NCI-H1417 treated with DMSO at 0.1 percent for 48 hours (cell line): ENCODE measurements at regions not wholly inside any gene's neighbourhood (a gene's known extent, or its start where the extent isn't known, plus 50 kb on each side); places are given as distances from the start of the nearest gene placed in this dataset.
"Not testable (repeated sequence)": the region's sequence is repeated elsewhere in the genome, so short reads cannot be mapped to it uniquely, and the experiment has no call there.

Experiments used
- DNase-seq: peaks from one replicate; lab custom pipeline; 2025; lab: John Stamatoyannopoulos, UW

GRCh38 chr21:15311510-15311909 lies 246.7 kb upstream of the NRIP1 start:
- no peak for DNase-seq

DNA sequence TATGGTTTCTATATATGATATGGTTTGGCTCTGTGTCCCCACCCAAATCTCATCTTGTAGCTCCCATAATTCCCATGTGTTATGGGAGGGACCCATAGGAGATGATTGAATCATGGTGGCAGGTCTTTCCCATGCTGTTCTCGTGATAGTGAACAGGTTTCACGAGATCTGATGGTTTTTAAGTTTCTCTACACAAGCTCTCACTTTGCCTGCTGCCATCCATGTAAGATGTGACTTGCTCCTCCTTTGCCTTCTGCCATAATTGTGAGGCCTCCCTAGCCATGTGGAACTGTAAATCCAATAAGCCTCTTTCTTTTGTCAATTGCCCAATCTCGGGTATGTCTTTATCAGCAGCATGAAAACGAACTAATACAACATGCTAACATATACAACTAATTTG lies 252.2 kb upstream of the NRIP1 start:
- not testable (repeated sequence) for DNase-seq

- DNase-seq = no peak
Observed at GRCh38 chr21:15319727-15320126, 254.9 kb upstream of the NRIP1 start.

DNA sequence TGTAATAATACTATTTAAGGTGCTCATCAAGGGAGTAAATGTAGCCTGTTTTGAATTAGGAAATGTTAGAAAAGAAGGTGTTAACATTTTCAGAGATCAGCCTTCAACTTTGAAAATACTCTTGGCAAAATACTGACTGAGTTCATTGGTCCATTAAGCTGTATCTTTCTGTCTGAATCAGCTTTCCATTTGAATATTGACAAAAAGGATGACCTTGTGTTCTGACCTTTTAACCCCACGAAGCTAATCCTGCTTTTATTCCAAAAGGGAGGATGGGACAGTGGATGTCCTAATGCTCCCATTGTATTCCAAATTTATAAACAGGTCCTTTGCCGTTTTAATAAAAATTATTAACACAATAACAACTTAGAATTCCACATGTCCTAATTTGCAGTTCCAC lies 259.7 kb upstream of the NRIP1 start:
- no peak for DNase-seq

DNA sequence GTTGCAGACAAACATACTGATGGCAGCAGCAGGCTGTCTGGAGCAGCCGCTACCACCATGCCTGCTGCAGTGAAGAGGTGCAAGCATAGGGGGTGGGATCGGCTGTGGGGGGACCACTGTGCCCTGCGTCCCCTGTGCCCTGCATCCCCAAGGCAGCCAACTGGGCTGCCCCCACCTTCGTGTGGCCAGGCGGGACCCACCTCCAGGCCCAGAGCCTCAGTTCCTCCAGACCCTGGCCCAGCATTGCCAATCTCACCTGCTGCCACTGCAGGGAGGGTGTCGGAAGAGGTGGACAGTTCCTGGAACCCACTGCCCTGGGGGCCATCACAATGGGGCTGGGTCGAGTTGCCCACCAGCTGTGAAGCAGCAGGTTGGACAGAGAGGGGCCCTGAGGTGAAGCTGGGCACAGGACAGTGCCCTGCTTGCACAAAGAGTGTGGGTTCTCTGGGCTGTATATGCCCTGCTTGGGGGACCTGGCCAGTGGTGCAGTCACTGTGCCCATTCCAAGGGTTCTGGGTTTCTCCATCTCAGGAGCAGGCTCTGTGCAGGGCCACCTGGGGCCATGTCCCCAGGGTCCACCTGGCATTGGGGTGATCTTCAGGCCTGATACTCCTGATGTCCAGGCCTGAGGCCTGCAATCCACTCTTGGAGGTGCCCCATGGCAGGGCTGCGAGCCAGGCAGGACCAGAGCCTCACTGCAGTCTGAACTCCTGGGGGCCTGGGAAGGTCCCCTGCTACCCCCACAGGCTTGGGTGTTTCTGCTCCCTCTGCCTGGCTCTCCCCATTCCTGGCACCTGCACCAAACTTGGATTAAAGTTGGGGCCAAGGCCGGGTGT lies 261.4 kb upstream of the NRIP1 start:
- no peak for DNase-seq

GRCh38 chr21:15327637-15328265 lies 263.0 kb upstream of the NRIP1 start:
- DNase-seq = no peak

GRCh38 chr21:15329191-15329590 lies 264.4 kb upstream of the NRIP1 start:
- DNase-seq = no peak

DNA sequence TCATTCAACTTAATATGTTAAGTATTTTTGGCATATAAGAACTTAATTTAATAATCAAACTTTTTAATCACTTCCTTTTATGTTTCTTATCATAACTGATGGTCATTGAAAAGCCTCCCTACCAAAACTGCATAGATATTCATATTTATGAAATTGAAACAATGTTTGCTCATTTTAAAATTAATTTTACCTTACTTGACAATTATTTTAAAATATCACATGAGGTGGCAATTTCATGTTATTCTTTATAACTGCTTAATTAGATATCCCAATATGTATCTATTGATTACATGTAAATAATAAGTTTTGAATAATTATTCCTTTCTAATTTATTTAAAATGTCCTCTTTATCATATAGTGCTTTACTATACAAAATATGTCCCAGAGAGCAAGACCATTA lies 266.1 kb upstream of the NRIP1 start:
- DNase-seq = no peak

DNA sequence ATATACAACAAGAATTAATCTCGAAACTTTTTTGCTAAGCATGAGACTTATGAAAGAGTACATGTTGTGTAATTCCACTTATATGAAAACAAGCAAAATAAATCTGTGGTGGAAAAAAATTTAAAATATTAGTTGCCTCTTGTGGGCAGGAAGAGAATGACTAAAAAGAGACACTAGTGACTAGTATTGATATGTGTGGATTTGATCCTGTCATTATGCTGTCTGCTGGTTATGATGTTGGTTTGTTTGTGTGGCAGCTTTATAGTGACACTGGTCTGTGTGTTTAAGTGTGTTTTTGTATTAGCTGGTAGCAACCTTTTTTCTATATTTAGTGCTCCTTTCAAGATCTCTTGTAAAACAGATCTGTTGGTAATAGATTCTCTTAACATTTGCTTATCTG lies 267.8 kb upstream of the NRIP1 start:
- DNase-seq = no peak

DNA sequence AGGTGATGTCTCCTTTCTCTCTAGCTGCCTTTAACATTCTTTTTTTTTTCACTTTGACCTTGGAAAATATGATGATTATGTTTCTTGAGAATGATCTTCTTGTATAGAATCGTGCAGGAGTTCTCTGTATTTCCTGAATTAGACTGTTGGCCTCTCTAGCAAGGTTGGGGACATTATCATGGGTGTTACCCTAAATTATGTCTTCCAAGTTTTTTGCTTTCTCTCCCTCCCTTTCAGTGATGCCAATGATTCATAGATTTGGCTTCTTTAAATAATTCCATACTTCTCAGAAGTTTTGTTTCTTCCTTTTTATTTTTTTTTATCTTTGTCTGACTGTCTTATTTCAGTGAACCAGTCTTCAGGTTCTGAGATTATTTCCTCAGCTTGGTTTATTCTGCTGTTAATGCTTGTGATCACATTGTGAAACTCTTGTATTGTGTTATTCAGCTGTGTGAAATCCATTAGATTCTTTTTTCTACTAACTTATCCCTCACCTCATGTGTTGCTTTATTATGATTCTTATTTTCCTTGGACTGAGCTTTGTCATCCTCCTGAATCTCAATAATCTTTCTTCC lies 268.4 kb upstream of the NRIP1 start:
- DNase-seq = no peak

DNA sequence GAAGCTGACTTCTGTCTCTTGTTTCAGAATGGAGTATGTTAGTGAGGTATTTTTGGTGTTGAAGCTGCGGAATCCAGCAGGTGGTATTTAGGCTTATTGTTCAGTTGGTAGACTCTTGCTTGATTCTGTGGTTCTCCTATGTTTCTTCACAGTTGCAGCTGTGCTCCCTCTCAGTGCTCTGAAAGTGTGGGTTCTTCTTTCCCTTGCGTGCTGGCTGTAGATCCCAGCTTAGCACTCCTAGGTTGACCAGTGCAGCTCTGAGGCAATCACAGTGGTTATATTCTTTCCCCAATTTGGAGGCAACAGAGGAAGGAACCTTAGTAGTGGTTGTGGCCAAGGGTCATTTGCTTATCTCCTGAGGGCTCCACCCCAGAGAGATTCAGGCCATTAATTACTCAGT lies 269.2 kb upstream of the NRIP1 start:
- DNase-seq = no peak

DNA sequence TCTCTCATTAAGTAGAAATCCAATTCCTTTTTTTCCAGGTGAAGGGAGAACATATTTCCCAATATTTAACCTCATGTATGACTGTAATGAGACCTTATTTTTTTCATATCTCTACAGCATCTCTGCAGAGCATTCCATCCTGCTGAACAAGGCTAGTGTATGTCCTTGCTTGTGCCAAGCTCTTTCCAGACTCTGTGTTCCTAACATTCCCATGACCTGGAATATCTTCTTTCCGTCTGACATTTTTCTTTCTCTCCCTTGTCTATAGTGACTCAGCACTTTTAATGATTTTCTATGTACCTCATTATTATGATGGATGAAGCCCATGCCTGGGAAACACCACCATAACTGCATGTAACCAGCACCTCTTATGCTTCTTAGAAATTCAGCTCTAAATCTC lies 278.3 kb upstream of the NRIP1 start:
- DNase-seq = no peak

DNA sequence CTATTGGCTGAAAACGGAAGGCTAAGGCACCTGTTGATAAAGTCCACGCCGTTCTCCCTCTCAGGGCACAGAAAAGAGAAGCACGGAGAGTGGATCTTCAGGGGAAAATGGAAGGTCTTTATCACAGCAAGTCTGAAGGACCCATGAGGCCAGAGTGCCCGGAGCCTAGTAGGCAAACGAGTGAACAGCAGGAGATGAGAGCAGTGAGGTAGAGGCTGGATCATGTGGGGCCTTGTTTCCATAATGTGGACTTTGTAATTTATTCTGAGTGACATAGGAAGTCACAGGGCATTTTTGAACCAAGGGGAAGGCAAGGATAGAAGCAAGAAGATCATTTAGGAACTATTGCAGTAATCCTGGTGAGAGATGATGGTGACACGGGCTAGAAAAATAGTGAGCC lies 287.2 kb upstream of the NRIP1 start:
- DNase-seq = no peak

DNA sequence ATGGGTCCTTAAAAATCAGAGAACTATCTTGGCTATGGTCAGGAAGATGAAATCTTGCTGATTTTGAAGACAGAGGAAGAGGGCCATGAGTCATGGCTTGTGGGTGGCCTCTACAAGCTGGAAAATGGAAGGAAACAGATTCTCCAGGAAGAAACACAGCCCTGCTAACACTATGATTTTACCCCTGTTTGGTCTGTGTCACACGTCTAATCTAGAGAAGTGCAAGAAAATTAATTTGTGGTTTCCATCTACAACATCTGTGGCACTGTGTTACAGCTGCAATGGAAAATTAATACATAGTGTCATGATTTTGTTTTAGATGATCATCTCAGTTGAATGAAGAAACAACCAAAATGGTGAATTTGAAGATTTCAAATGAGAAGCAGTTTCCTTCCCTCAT lies 288.7 kb upstream of the NRIP1 start:
- DNase-seq = no peak

- DNase-seq = no peak
Observed at GRCh38 chr21:15354516-15354915, 289.7 kb upstream of the NRIP1 start.

DNA sequence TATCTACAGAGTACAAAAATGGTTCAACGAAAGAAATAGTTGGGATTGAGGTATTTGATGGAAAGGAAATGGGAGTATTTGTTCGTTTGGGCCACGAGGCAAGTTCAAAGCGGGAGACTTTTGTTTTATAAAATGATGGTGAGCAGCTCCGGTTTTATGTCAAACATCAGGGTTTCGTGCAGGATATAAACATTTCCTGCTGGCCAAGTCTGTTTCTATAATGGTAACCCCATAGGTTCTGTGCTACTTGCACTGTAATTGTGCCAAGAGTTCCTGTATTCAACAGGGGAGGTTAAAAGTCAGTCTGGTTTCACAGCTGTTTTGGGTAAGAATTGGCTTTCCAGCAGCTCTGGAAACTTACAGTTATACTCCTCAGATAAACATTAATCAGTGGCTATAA lies 290.3 kb upstream of the NRIP1 start:
- no peak for DNase-seq

DNA sequence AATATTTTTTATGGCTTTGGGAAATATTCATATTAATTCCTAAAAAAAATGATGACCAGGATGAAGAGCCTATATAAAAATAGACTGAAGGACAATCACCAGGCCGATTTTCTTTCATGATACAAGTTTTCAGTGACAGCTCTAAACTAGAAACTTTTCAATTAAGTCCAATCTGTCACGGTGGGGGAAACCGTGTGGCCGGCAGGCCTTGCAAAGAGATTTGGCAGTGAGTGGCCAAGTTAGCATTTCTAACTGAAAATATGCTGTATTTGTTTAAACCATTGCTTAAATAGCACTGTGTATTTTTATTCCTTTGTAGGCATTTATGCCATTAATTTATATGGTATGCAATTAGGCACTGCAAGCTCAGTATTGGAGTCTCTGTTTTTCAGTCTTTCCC lies 294.5 kb upstream of the NRIP1 start:
- no peak for DNase-seq

DNA sequence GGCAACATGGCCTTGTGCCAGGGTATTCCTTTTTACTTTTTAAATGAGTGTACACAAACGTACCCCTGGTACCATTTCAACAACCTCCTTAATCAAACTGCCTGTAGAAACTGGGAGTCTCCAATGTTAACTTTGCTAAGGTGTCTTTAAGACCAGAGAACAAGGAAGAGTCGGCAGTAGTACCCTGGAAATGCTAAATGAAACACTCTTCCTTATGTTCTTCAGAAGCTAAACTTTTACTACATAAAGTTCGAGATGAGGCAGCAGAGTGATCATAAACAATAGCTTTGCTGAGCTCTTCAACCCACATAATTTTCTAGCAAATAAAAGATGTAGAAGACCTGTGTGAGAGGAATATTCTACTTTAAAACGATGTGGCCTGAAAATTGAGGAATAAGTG lies 297.7 kb upstream of the NRIP1 start:
- no peak for DNase-seq

DNA sequence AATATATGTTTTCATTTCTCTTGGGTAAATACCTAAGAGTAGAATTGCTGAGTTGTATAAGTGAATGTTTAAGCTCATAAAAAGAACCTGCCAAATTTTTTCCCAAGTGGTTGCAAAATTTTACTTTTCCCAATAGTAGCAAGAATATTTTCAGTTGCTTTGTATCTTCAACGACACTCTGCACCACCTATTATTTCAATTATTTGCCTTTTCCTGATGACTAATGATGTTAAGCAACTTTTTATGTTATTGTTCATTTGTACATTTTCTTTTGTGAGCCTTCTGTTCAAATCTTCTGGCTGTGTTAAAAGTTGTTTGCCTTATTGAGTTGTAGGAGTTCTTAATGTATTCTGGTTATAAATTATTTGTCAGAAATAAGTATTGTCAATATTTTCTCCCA lies 299.1 kb upstream of the NRIP1 start:
- no peak for DNase-seq

DNA sequence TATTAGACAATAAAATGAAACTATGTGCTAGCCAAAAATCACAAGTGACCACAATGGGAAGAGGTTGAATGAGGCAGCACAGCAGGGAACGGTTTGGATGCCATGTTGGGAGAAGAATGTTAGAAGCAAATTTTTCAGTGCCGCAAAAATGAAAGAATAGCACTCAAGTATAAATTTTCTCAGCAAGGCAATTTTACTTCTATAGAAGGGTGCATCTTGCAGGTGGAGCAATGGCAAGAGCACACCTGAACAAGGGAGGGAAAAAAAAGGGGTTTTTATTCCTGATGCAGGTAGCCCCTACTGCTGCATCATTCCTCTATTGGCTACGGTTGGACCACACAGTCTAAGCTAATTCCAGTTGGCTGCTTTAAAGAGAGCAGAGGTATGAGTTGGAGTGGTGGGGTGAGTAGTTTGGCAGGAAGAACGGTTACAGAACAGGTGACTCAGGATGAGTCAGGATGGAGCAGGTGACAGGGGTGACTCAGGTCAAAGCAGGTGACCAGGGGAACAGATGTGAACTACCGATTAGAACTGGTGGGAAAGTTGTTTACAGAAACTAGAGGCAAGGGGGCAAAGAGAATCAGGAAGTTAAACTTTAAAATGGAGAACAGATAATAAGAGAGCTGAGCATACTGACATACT lies 301.1 kb upstream of the NRIP1 start:
- no peak for DNase-seq

DNA sequence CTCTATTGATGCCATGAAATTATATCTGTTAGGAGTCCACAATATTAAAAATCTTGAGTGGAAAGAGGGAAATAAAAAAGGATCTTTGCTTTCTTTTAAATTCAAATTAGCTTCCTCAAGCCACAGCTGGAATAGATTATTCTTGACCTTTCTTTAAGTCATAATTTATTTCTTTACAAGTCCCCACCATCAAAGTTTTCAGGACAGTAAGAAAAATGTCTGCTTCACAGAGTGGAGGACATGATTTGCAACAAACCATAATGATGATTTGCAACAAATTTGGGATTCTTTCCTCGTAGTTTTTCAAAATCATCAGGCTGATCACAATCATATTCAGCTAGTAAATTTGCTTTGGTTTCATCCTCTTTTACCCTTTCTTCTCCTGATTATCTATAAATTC lies 301.8 kb upstream of the NRIP1 start:
- DNase-seq = no peak

GRCh38 chr21:15367061-15367626 lies 302.3 kb upstream of the NRIP1 start:
- DNase-seq = no peak
